ENCODE measurements at regions not wholly inside any gene's neighbourhood (a gene's known extent, or its start where the extent isn't known, plus 50 kb on each side); places are given as distances from the start of the nearest gene placed in this dataset.

DNA sequence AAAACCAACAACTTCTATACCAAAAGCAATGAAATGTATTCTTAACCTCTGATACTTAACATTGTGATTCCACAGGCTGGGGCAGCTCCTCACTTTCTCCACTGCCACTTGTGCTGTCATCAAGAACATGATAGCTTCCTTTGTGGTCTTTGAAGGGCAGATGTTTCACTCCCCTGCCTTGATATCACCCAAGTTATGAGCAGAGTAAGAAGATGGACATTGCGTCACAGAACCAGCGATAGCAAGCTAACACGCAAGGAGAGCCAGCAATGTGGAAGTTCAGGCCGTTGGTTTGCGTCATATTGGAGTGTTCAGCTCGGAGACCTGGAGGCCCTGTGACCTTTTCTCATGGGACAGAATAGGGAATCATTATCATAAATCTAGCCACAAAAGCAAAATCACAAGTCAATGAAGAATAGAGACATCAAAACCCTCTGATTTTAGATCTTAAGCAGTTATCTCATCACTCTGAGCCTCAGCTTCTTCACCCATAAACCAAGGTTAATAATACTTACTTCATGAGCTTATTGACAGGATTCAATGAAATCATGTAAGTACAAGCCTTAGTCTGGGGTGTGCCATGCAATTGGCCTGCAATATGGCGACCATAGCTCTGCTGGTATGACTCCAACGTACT, 183.8 kb upstream of the THBS1 start:
- H3K4me3 ChIP-seq (ENCODE audit: low read depth, low read length), result no peak overlapping the region
- TF ChIP-seq, protein P1, sequence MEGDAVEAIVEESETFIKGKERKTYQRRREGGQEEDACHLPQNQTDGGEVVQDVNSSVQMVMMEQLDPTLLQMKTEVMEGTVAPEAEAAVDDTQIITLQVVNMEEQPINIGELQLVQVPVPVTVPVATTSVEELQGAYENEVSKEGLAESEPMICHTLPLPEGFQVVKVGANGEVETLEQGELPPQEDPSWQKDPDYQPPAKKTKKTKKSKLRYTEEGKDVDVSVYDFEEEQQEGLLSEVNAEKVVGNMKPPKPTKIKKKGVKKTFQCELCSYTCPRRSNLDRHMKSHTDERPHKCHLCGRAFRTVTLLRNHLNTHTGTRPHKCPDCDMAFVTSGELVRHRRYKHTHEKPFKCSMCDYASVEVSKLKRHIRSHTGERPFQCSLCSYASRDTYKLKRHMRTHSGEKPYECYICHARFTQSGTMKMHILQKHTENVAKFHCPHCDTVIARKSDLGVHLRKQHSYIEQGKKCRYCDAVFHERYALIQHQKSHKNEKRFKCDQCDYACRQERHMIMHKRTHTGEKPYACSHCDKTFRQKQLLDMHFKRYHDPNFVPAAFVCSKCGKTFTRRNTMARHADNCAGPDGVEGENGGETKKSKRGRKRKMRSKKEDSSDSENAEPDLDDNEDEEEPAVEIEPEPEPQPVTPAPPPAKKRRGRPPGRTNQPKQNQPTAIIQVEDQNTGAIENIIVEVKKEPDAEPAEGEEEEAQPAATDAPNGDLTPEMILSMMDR (IDR thresholded peaks at IDR 0.05; ENCODE audit: borderline replicate concordance, insufficient read depth, low read depth, low read length), result no peak

DNA sequence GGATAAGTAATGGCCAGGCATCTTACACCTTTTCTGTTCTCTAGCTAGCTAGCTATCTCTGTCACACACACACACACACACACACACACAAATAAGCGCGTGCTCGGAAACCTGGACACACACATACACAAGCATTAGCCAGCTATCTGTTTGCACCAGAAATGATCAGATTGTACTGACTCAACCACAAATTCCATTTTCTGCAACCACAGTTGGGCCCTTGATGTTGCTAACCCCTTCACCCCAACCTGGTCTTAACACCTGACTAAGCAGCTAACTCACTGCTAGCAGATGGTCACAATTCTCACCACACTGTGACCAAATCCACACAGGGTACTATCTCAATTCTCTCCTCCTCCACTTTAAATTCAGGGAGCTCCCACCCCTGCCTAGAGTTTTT, 183.0 kb upstream of the THBS1 start:
- no peak overlapping the region for H3K4me3 ChIP-seq (ENCODE audit: low read depth, low read length)

DNA sequence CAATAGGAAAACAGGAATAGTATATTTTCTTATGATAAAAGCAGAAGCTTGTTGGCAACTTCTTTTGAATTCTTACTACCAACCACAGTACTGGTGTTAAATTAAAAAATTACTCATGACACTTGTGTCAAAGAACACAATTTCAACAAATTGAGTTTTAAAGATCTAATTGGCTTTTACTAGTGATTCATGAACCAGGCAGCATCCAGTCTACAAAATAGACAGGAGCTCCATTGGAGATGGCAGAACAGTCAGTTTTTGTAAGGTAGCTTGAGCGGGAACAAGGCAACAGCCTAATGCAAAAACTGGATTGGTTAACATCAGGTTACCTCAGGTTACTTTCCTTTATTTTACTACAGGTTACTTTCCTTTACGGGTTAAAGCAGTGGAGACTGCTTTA, 181.3 kb upstream of the THBS1 start:
- H3K4me3 ChIP-seq (ENCODE audit: low read depth, low read length), result no peak overlapping the region
- TF ChIP-seq, protein P1 (IDR thresholded peaks at IDR 0.05; ENCODE audit: borderline replicate concordance, insufficient read depth, low read depth, low read length), result no peak

More for the DNA sequence above, 183.0 kb upstream of the THBS1 start:
- TF ChIP-seq, protein P1 (IDR thresholded peaks at IDR 0.05; ENCODE audit: borderline replicate concordance, insufficient read depth, low read depth, low read length), result no peak

DNA sequence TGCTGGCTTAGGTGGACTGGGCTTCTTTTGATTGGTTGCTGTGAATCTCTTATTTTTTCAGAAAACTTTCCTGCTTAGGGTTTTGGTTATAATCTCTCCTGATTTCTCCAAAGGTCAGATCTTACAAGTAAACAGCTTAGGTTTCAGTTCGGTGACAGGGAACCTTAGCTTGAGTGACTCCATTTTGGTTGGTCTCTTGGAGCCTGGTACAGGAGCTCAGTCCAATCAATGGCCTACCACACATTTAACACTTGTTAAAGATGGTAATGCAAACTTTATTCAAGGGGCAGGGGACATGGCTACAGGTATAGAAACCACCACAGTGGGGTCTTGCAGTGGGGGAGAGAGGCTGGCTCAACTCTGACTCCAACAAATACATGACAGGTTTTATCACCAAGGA, 180.9 kb upstream of the THBS1 start:
- TF ChIP-seq, protein P1 (IDR thresholded peaks at IDR 0.05; ENCODE audit: borderline replicate concordance, insufficient read depth, low read depth, low read length), result no peak
- H3K4me3 ChIP-seq (ENCODE audit: low read depth, low read length), result no peak overlapping the region

DNA sequence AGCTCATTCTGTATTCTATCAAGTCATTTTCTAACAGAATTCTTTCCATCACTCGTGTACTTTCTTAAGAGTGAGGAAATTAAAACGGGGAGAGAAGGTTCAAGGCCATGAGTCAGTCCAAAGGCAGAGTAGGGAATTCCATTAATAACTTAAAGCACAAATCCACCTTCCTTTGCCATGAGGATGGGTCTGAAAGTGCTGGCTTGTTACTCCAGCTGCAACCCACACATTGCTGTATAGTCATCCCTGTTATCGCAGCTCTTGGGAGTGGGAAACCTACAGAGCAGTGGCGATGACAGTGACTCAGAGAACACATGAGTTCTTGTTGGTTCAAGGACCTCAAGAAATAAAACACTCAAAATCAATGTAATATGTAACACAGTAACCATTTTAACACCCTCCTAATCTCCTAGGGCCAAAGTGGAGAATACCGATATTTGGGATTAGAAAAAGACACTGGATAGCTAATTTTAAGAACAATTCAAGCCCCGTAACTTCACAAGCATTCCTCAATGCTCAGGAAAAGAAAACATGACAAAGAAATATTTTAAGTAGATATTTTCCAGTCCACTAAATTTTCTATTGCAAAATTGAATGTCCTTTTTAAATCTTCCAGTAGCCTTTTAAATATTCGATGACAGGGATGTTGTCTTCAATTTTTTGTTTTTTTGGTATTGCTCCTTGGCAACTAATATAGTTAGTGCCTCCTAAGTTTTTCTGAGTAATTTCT, 179.9 kb upstream of the THBS1 start:
- TF ChIP-seq, protein P1 (IDR thresholded peaks at IDR 0.05; ENCODE audit: borderline replicate concordance, insufficient read depth, low read depth, low read length), result no peak
- no peak overlapping the region for H3K4me3 ChIP-seq (ENCODE audit: low read depth, low read length)

DNA sequence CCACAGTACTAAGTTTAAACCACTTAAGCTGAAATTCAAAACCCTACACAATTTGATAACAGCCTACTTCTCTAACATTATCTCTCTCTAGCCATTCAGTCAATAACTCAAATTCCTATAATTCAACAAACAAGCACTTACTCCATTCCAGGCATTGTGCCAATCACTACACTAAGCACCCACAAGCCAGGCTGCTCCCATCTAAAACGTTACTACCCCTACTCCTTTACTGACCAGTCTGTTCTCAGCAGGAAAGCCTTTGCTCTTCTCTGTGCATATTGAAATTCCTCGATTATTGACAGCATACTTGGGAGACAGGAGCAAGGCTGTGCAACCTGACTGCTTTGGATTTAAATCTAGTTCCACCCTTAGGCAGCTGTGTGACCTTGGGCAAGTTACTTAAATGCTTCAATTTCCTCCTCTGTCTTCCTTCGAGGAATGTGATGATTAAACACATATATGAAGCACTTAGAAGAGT, 177.2 kb upstream of the THBS1 start:
- no peak overlapping the region for H3K4me3 ChIP-seq (ENCODE audit: low read depth, low read length)
- TF ChIP-seq, protein P1 (IDR thresholded peaks at IDR 0.05; ENCODE audit: borderline replicate concordance, insufficient read depth, low read depth, low read length), result no peak

DNA sequence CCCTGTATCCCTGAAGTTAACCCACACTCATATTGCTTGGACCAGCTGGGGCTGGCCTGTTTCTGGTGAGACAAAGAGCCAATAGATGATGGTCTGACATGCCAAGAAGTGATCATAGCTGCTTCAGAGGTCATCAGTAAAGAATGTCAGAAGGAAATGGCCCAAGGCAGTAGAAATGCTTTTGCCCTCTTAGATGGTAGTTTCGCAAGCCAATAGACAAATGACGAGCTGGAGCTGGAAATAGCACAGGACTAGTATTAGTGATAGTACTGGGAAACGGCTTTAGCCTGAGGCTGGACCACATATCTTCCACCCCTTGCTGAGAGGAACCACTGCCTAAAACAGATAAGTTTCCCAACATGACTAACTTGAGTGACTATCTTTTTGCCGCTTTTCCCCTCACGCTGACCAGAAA, 176.1 kb upstream of the THBS1 start:
- TF ChIP-seq, protein P1 (IDR thresholded peaks at IDR 0.05; ENCODE audit: borderline replicate concordance, insufficient read depth, low read depth, low read length), result no peak
- H3K4me3 ChIP-seq (ENCODE audit: low read depth, low read length), result no peak overlapping the region

Measured in GM12875 (cell line).